HepG2 (cell line): ENCODE measurements at regions not wholly inside any gene's neighbourhood (a gene's known extent, or its start where the extent isn't known, plus 50 kb on each side); places are given as distances from the start of the nearest gene placed in this dataset.

Source experiments
- ATF2 ChIP-seq: sonication (generic); formaldehyde crosslinking; IDR thresholded peaks from 2 replicates; pipeline ENCODE4 v1.4.0; 2020; ENCODE audit warnings: missing genetic modification reagents
- ATF7 ChIP-seq, 2 experiments: fragments of 450-650 bp in 1 of 2; sonication (generic) in 1 of 2; formaldehyde crosslinking in 1 of 2; IDR thresholded peaks; 2 replicates each; pipeline versions ENCODE4 v1.4.0 to v1.6.1; 2016 to 2020; ENCODE audit warnings: antibody characterized with exemption in 1 of 2, mild to moderate bottlenecking in 1 of 2, missing genetic modification reagents in 1 of 2
- BRCA1 ChIP-seq: sonication (generic); formaldehyde crosslinking; IDR thresholded peaks from 2 replicates; pipeline ENCODE4 v1.4.0; 2020; ENCODE audit warnings: missing genetic modification reagents
- HMG20A ChIP-seq: IDR thresholded peaks from 2 replicates; pipeline ENCODE4 v1.6.1; 2016; ENCODE audit warnings: borderline replicate concordance
- KAT7 ChIP-seq: IDR thresholded peaks from 2 replicates; pipeline ENCODE4 v1.6.1; 2018; ENCODE audit warnings: borderline replicate concordance, missing compliant biosample characterization
- MIER2 ChIP-seq: IDR thresholded peaks from 2 replicates; pipeline ENCODE4 v1.6.1; 2016; ENCODE audit warnings: missing biosample characterization, missing genetic modification reagents
- NCOR1 ChIP-seq: fragments of 200-600 bp; sonication (generic); IDR thresholded peaks from 2 replicates; pipeline ENCODE4 v1.7.0; 2017; ENCODE audit warnings: antibody characterized with exemption, low read length, borderline replicate concordance
- NR0B2 ChIP-seq: sonication (generic); formaldehyde crosslinking; IDR thresholded peaks from 2 replicates; pipeline ENCODE4 v1.4.0; 2020; ENCODE audit warnings: mild to moderate bottlenecking, missing genetic modification reagents
- ONECUT2 ChIP-seq: sonication (generic); formaldehyde crosslinking; IDR thresholded peaks from 2 replicates; pipeline ENCODE4 v1.4.0; 2020; ENCODE audit warnings: missing genetic modification reagents
- RAD21 ChIP-seq: fragments of 450-650 bp; formaldehyde crosslinking; IDR thresholded peaks from 2 replicates; pipeline ENCODE4 v1.5.0; 2020; ENCODE audit warnings: mild to moderate bottlenecking
- SAP130 ChIP-seq: IDR thresholded peaks from 2 replicates; pipeline ENCODE4 v1.6.1; 2016; ENCODE audit warnings: low read depth
- ZBTB2 ChIP-seq: sonication (generic); formaldehyde crosslinking; IDR thresholded peaks from 2 replicates; pipeline ENCODE4 v1.8.0; 2022; ENCODE audit warnings: low read depth, missing genetic modification reagents
- ZBTB21 ChIP-seq: sonication (generic); formaldehyde crosslinking; IDR thresholded peaks from 2 replicates; pipeline ENCODE4 v1.4.0; 2020; ENCODE audit warnings: missing genetic modification reagents
- ZBTB44 ChIP-seq: sonication (generic); formaldehyde crosslinking; IDR thresholded peaks from 2 replicates; pipeline ENCODE4 v1.4.0; 2020; ENCODE audit warnings: missing genetic modification reagents
- ZIK1 ChIP-seq: sonication (generic); formaldehyde crosslinking; IDR thresholded peaks from 2 replicates; pipeline ENCODE4 v1.5.0; 2020; ENCODE audit warnings: mild to moderate bottlenecking, low read depth, missing genetic modification reagents, borderline replicate concordance
- ZNF224 ChIP-seq: sonication (generic); formaldehyde crosslinking; IDR thresholded peaks from 2 replicates; pipeline ENCODE4 v1.5.0; 2020; ENCODE audit warnings: mild to moderate bottlenecking, missing genetic modification reagents
- ZNF317 ChIP-seq: sonication (generic); formaldehyde crosslinking; IDR thresholded peaks from 2 replicates; pipeline ENCODE4 v1.5.0; 2020; ENCODE audit warnings: mild to moderate bottlenecking, missing genetic modification reagents
- ZNF609 ChIP-seq: sonication (generic); formaldehyde crosslinking; IDR thresholded peaks from 2 replicates; pipeline ENCODE4 v1.4.0; 2020; ENCODE audit warnings: mild to moderate bottlenecking, missing genetic modification reagents, borderline replicate concordance
- ZNF800 ChIP-seq: sonication (generic); formaldehyde crosslinking; IDR thresholded peaks from 2 replicates; pipeline ENCODE4 v1.4.0; 2020; ENCODE audit warnings: missing genetic modification reagents

- TF ChIP-seq ZBTB44 (CRISPR knock-in tag) (no peak), ONECUT2 (0 out of 2 replicates have a peak, but pooled peaks have one; percentile 24), ZBTB21 (CRISPR knock-in tag) (peak; percentile 74; the same call in 1 of the 2 replicates), ZNF800 (CRISPR knock-in tag) (no peak), HMG20A (CRISPR knock-in tag) (no peak), KAT7 (CRISPR knock-in tag) (no peak), ZBTB2 (CRISPR knock-in tag) (no peak), ATF2 (CRISPR knock-in tag) (peak; percentile 49; the same call in 1 of the 2 replicates), BRCA1 (CRISPR knock-in tag) (no peak), MIER2 (CRISPR knock-in tag) (no peak), SAP130 (CRISPR knock-in tag) (peak; percentile 33; the same call in 1 of the 2 replicates), NR0B2 (CRISPR knock-in tag) (no peak), ATF7 (IDR thresholded peaks at IDR 0.05) (peak; percentile 13), ATF7 (CRISPR knock-in tag; IDR thresholded peaks at IDR 0.05) (no peak), ZNF317 (CRISPR knock-in tag) (no peak), RAD21 (CRISPR knock-in tag) (no peak), NCOR1 (peak; percentile 74; the same call in 1 of the 2 replicates), ZNF609 (CRISPR knock-in tag) (no peak), ZIK1 (no peak), ZNF224 (CRISPR knock-in tag) (no peak)
These were observed 75.6 kb upstream of the NOCT start (continued) for GRCh38 chr4:138939960-138940359.
